Tibial artery (tissue), 4 donors: ENCODE measurements at regions not wholly inside any gene's neighbourhood (a gene's known extent, or its start where the extent isn't known, plus 50 kb on each side); places are given as distances from the start of the nearest gene placed in this dataset.

Experiments
- DNase-seq, 2 donors: peaks; one replicate each; pipeline ENCODE4 v3.0.0-alpha.2; 2019
- H3K27ac ChIP-seq, 2 donors: fragments of 200-600 bp; sonication (generic) in 1 of 2; 1 replicate in 1 of 2; 2 replicates in 1 of 2; pipeline ENCODE4 v1.5.1; 2018 to 2019; ENCODE audit warnings: mild to moderate bottlenecking in 1 of 2
- H3K27me3 ChIP-seq, 2 donors: fragments of 200-600 bp; sonication (generic) in 1 of 2; one replicate each; pipeline versions ENCODE4 v1.5.1 to v1.6.0; 2016 to 2019
- H3K36me3 ChIP-seq, 3 donors: fragments of 200-600 bp; sonication (generic) in 2 of 3; one replicate each; pipeline ENCODE4 v1.5.1; 2016 to 2019; ENCODE audit warnings: mild to moderate bottlenecking in 2 of 3
- H3K4me1 ChIP-seq, 4 donors: fragments of 200-600 bp; sonication (generic) in 2 of 4; 1 replicate in 3 of 4; 2 replicates in 1 of 4; pipeline ENCODE4 v1.5.1; 2016 to 2019
- H3K4me3 ChIP-seq, 2 donors: fragments of 200-600 bp; sonication (generic) in 1 of 2; 1 replicate in 1 of 2; 2 replicates in 1 of 2; pipeline ENCODE4 v1.5.1; 2018 to 2019; ENCODE audit warnings: mild to moderate bottlenecking in 2 of 2
- H3K9me3 ChIP-seq, 3 donors: fragments of 200-600 bp; sonication (generic) in 1 of 3; one replicate each; pipeline ENCODE4 v1.5.1; 2016 to 2019
- intact Hi-C: fragments of 100-400 bp; cut with DNase I; formaldehyde crosslinking; loops from one replicate; pipeline ENCODE4 v1.15.0; 2023; ENCODE audit warnings: low total_unique reads
- TF ChIP-seq, protein P1 (sequence below), 2 experiments: fragments of 200-600 bp in 1 of 2; fragments of 450-650 bp in 1 of 2; IDR thresholded peaks; one replicate each; pipeline ENCODE4 v1.5.1; 2017 to 2019; ENCODE audit warnings: antibody characterized with exemption in 2 of 2, mild to moderate bottlenecking in 1 of 2, moderate library complexity in 1 of 2

DNA sequence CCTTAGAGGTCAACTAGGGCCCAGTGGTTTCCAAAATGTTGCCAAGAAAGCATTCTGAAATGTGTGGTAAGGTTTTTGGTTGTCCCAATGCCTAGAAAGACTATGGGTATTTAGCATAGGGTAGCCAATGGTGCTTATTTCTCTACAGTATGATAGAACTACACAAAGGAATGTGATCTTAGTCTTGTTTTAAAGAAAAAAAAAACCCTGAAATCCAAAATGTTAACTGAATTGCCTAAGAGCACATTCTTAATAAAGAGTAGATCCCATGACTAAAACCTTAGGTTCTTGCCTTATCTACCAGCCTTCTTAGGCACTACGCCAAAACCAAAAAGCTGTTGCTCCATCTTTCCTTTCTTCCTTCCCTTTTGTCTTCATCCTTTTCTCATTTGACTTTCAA is 428.2 kb downstream of the MRPL39 start:
- no peak for DNase-seq
- Histone ChIP-seq H3K4me1 (no peaks in the 10 kb centered on the region), H3K4me3 (no peak overlapping the region), H3K36me3 (no peaks in the 10 kb centered on the region), H3K27me3 (no peaks in the 10 kb centered on the region), H3K27ac (no peak overlapping the region), H3K9me3 (no peaks in the 10 kb centered on the region)
- TF ChIP-seq, protein P1, sequence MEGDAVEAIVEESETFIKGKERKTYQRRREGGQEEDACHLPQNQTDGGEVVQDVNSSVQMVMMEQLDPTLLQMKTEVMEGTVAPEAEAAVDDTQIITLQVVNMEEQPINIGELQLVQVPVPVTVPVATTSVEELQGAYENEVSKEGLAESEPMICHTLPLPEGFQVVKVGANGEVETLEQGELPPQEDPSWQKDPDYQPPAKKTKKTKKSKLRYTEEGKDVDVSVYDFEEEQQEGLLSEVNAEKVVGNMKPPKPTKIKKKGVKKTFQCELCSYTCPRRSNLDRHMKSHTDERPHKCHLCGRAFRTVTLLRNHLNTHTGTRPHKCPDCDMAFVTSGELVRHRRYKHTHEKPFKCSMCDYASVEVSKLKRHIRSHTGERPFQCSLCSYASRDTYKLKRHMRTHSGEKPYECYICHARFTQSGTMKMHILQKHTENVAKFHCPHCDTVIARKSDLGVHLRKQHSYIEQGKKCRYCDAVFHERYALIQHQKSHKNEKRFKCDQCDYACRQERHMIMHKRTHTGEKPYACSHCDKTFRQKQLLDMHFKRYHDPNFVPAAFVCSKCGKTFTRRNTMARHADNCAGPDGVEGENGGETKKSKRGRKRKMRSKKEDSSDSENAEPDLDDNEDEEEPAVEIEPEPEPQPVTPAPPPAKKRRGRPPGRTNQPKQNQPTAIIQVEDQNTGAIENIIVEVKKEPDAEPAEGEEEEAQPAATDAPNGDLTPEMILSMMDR (IDR thresholded peaks at IDR 0.05), result no peak
- intact Hi-C loops, result no loop called here

DNA sequence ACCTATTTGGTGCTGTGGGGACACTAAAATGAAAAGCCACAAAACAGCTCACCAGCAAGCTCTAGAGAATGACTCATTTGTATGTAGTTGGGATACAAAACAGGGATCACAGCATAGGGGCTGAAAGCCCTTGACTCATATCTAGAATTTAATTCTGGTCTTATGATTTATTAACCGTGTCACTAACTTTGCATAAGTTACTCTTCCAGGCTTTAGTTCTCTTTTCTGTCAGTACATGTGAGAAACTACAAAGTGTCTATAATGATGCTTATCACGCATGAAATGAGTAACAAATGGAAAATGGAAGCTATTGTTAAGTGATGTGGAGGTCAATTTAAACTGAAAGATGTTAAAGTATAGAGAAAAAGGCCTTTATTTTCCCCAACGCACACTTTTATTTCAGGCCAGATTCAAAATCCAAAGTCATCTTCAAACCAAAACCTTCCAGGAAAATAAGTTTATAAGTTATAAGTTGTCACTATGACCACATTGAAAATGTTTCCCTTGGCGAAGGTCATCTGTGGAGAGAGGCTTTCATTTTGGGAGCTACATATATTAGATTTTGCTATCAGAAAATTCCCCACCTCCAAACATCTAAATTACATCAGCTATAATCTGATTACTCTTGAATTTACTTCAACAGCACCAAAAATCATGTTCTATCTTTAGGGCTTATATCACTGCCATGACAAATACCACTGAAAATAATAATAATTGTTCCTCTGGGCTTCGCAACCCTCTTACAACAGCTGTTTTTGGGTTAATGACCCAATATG is 430.5 kb downstream of the MRPL39 start:
- DNase-seq, result no peak
- no peaks in the 10 kb centered on the region for H3K4me1 ChIP-seq
- intact Hi-C loops, result no loop called here
- H3K36me3 ChIP-seq, result no peaks in the 10 kb centered on the region
- no peak overlapping the region for H3K27ac ChIP-seq
- no peak overlapping the region for H3K4me3 ChIP-seq
- no peaks in the 10 kb centered on the region for H3K9me3 ChIP-seq
- TF ChIP-seq, protein P1 (IDR thresholded peaks at IDR 0.05), result no peak
- H3K27me3 ChIP-seq, result no peaks in the 10 kb centered on the region

DNA sequence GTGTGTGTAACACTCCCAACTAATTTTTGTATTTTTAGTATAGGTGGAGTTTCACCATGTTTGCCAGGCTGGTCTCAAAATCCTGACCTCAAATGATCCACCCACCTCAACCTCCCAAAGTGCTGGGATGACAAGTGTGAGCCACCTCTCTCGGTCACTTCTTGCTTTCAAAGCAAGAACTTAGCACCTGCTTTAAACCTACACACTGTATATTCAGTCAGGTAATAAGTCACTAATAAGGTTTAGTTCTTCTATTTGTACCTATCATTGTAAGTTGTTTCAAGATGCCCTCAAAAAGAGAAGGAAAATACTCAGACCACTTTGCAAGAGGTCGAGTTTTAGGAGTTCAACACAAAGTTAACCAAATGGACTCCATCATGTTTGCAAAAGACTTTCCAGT is 431.3 kb downstream of the MRPL39 start:
- DNase-seq, result no peak

DNA sequence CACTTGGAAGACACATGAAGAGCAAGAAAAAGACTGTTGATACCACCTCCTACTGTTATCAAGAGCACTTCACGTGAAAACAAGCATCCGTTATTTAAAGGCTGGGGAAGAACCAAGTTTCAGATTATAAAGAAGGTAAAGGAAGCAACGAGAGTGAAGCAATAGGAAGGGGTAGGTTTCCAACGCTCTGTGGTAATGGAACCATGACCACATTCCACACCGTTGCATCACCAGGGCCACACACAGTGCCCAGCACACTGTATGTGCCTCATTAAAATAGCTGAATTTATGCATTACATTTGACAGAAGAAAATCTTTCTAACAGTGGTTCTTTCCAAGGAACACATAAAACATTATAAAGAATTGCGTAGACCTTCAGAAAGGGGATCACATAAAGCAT is 435.8 kb downstream of the MRPL39 start:
- H3K36me3 ChIP-seq, result no peaks in the 10 kb centered on the region
- intact Hi-C loops, result no loop called here
- no peak overlapping the region for H3K4me3 ChIP-seq
- no peak overlapping the region for H3K27ac ChIP-seq
- TF ChIP-seq, protein P1 (IDR thresholded peaks at IDR 0.05), result no peak
- H3K27me3 ChIP-seq, result no peaks in the 10 kb centered on the region
- H3K4me1 ChIP-seq, result no peaks in the 10 kb centered on the region
- H3K9me3 ChIP-seq, result peaks cover 0 to 14% (median 6%) of the 10 kb centered on the region in 3 donors
- DNase-seq, result no peak

More for the DNA sequence above, 431.3 kb downstream of the MRPL39 start:
- Histone ChIP-seq H3K27me3 (no peaks in the 10 kb centered on the region), H3K9me3 (no peaks in the 10 kb centered on the region), H3K4me1 (no peaks in the 10 kb centered on the region), H3K27ac (no peak overlapping the region), H3K36me3 (no peaks in the 10 kb centered on the region), H3K4me3 (no peak overlapping the region)
- intact Hi-C loops, result no loop called here
- TF ChIP-seq, protein P1 (IDR thresholded peaks at IDR 0.05), result no peak

DNA sequence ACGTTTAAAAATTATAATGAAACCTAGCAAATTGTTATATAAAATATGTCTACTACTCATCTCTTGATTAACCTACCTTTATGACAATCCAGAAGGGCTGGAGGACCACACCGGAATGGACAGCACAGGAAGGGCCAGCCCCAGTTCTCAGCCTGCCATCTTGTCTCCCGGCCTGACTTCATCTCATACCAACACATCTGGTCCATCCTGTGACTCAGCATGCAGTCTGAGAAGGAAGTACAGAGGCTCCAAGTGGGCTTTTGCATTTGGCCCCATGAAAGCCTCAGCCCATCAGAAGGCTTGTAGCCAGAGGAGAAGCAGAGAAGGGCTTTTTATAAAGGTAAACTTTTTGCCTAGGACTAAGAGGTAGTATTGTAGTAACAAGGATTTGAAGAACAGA is 436.6 kb downstream of the MRPL39 start:
- no peak for DNase-seq
- no peak overlapping the region for H3K4me3 ChIP-seq
- TF ChIP-seq, protein P1 (IDR thresholded peaks at IDR 0.05), result no peak
- intact Hi-C loops, result no loop called here
- no peak overlapping the region for H3K27ac ChIP-seq
- H3K27me3 ChIP-seq, result no peaks in the 10 kb centered on the region
- H3K36me3 ChIP-seq, result no peaks in the 10 kb centered on the region
- H3K4me1 ChIP-seq, result no peaks in the 10 kb centered on the region
- H3K9me3 ChIP-seq, result peaks cover 0 to 14% (median 6%) of the 10 kb centered on the region in 3 donors
